Tibial nerve (tissue), 4 donors: ENCODE measurements at regions not wholly inside any gene's neighbourhood (a gene's known extent, or its start where the extent isn't known, plus 50 kb on each side); places are given as distances from the start of the nearest gene placed in this dataset.

ENCODE experiments used
- DNase-seq, 2 donors: peaks; one replicate each; pipeline ENCODE4 v3.0.0-alpha.2; 2019; ENCODE audit warnings: low spot score in 2 of 2
- H3K27ac ChIP-seq, 4 donors: fragments of 200-600 bp; sonication (generic) in 3 of 4; one replicate each; pipeline ENCODE4 v1.5.1; 2017 to 2019; ENCODE audit warnings: mild to moderate bottlenecking in 1 of 4
- H3K27me3 ChIP-seq, 2 donors: fragments of 200-600 bp; sonication (generic) in 1 of 2; one replicate each; pipeline versions ENCODE4 v1.5.1 to v1.6.0; 2017 to 2019
- H3K36me3 ChIP-seq, 3 donors: fragments of 200-600 bp; sonication (generic); one replicate each; pipeline ENCODE4 v1.5.1; 2018 to 2019
- H3K4me1 ChIP-seq, 4 donors: fragments of 200-600 bp; sonication (generic) in 3 of 4; one replicate each; pipeline ENCODE4 v1.5.1; 2017 to 2019
- H3K4me3 ChIP-seq, 4 donors: fragments of 200-600 bp; sonication (generic) in 3 of 4; one replicate each; pipeline ENCODE4 v1.5.1; 2017 to 2019; ENCODE audit warnings: mild to moderate bottlenecking in 1 of 4, moderate library complexity in 1 of 4
- H3K9me3 ChIP-seq, 4 donors: fragments of 200-600 bp; sonication (generic) in 3 of 4; one replicate each; pipeline ENCODE4 v1.5.1; 2017 to 2019
- EP300 ChIP-seq, 2 donors: sonication (generic); formaldehyde crosslinking; IDR thresholded peaks; one replicate each; pipeline ENCODE4 v1.6.1; 2017; ENCODE audit warnings: antibody characterized with exemption in 2 of 2, mild to moderate bottlenecking in 1 of 2
- POLR2A ChIP-seq, 2 donors: fragments of 450-650 bp; IDR thresholded peaks; one replicate each; pipeline ENCODE4 v1.6.1; 2017; ENCODE audit warnings: antibody characterized with exemption in 2 of 2, mild to moderate bottlenecking in 2 of 2, moderate library complexity in 2 of 2
- WGBS, 2 donors: methylation state at CpG; one replicate each; pipeline ENCODE4 v1.1.5; 2018; 5-methylcytosine and 5-hydroxymethylcytosine counted together
- TF ChIP-seq, protein P1 (sequence below), 5 experiments: fragments of 200-600 bp in 3 of 5; fragments of 450-650 bp in 2 of 5; sonication (generic) in 3 of 5; IDR thresholded peaks; one replicate each; pipeline ENCODE4 v1.5.1; 2016 to 2019; ENCODE audit warnings: antibody characterized with exemption in 5 of 5, mild to moderate bottlenecking in 3 of 5, moderate library complexity in 2 of 5

DNA sequence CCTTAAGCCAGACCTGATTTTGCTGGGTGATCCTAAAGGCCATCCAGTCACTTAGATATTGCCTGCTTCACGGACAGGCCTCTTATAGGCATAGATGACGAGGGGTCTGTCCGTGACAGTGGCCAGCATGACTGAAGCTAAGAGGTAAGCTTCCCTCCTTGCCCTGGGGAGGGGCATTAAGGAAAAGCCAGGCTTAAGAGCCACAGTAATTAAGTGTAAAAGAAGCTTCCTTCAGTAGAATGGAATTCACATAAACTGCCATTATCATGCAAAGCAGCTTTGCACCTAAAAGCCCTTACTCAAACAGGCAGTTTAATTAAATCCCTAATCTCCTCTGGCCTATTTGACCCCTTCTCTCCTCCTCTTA lies 99.4 kb upstream of the PKDCC start:
- DNase-seq = no peak
- peaks cover 0 to 14% (median 0%) of the 10 kb centered on the region in 4 donors for H3K4me1 ChIP-seq
- H3K36me3 ChIP-seq = no peaks in the 10 kb centered on the region
- H3K27ac ChIP-seq = no peak overlapping the region
- no peaks in the 10 kb centered on the region for H3K27me3 ChIP-seq
- H3K9me3 ChIP-seq = no peaks in the 10 kb centered on the region
- TF ChIP-seq, protein P1, sequence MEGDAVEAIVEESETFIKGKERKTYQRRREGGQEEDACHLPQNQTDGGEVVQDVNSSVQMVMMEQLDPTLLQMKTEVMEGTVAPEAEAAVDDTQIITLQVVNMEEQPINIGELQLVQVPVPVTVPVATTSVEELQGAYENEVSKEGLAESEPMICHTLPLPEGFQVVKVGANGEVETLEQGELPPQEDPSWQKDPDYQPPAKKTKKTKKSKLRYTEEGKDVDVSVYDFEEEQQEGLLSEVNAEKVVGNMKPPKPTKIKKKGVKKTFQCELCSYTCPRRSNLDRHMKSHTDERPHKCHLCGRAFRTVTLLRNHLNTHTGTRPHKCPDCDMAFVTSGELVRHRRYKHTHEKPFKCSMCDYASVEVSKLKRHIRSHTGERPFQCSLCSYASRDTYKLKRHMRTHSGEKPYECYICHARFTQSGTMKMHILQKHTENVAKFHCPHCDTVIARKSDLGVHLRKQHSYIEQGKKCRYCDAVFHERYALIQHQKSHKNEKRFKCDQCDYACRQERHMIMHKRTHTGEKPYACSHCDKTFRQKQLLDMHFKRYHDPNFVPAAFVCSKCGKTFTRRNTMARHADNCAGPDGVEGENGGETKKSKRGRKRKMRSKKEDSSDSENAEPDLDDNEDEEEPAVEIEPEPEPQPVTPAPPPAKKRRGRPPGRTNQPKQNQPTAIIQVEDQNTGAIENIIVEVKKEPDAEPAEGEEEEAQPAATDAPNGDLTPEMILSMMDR (IDR thresholded peaks at IDR 0.05) = no peak
- TF ChIP-seq EP300 (IDR thresholded peaks at IDR 0.05) (no peak), POLR2A (IDR thresholded peaks at IDR 0.05) (no peak)
- 90 to 92% methylated on average over 2 to 3 of the region's 3 CpGs for WGBS, 2 donors
- H3K4me3 ChIP-seq = no peak overlapping the region

DNA sequence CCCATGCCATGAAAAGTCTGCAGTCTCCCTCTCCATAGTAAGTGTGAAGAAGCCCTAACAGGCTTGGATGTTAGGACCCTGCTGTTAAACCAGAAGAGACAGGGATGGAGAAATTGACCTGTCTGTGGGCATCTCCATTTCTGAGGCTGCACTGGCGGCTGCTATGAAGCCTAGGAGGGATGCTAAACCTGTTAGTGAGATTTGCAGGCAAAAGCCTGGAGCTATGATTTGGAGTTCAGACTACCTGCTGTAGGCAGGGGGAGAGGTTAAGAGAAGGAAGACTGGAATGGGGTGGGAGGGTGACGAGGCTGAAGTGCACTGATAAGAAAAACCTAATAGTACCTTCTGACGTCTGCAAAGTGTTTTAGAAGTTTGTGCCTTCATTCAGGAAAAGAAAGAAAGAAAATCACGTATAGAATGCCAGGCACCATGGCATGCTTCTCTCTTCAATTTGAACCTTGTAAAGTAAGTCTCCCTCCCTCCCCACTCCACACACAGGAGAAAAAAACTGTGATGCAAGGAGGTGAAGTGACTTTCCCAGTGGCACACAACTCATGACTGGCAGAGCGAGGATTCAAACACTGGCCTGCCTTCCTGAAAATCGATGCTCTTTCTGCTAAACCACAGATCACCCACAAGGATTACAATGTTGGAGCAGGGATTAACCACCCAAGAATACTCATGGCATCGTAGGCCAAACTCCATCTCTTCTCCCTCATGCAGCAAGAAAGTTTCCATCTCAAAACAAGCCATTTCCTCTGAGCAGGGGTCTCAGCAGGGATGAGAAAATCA lies 98.5 kb upstream of the PKDCC start:
- no peak for TF ChIP-seq POLR2A (IDR thresholded peaks at IDR 0.05)
- TF ChIP-seq, protein P1 (IDR thresholded peaks at IDR 0.05) = no peak
- no peak for TF ChIP-seq EP300 (IDR thresholded peaks at IDR 0.05)
- H3K4me3 ChIP-seq = no peak overlapping the region
- H3K9me3 ChIP-seq = no peaks in the 10 kb centered on the region
- no peaks in the 10 kb centered on the region for H3K27me3 ChIP-seq
- H3K4me1 ChIP-seq = peaks cover 0 to 5% (median 0%) of the 10 kb centered on the region in 4 donors
- no peak for DNase-seq
- H3K27ac ChIP-seq = no peak overlapping the region
- WGBS, 2 donors = 79 to 82% methylated on average over 7 of the region's 7 CpGs
- no peaks in the 10 kb centered on the region for H3K36me3 ChIP-seq

GRCh38 chr2:41949883-41950665 lies 97.7 kb upstream of the PKDCC start:
- H3K27me3 ChIP-seq = no peaks in the 10 kb centered on the region
- peaks cover 0 to 5% (median 0%) of the 10 kb centered on the region in 4 donors for H3K4me1 ChIP-seq
- H3K4me3 ChIP-seq = no peak overlapping the region
- H3K9me3 ChIP-seq = no peaks in the 10 kb centered on the region
- DNase-seq = no peak
- 79 to 81% methylated on average over 4 of the region's 4 CpGs for WGBS, 2 donors
- no peaks in the 10 kb centered on the region for H3K36me3 ChIP-seq
- H3K27ac ChIP-seq = no peak overlapping the region
- TF ChIP-seq EP300 (IDR thresholded peaks at IDR 0.05) (no peak), POLR2A (IDR thresholded peaks at IDR 0.05) (no peak)
- TF ChIP-seq, protein P1 (IDR thresholded peaks at IDR 0.05) = no peak

GRCh38 chr2:41950666-41950960 lies 97.2 kb upstream of the PKDCC start:
- Histone ChIP-seq H3K27me3 (no peaks in the 10 kb centered on the region), H3K36me3 (no peaks in the 10 kb centered on the region), H3K27ac (no peak overlapping the region), H3K9me3 (no peaks in the 10 kb centered on the region), H3K4me3 (no peak overlapping the region), H3K4me1 (peaks cover 0 to 5% (median 0%) of the 10 kb centered on the region in 4 donors)
- 94 to 100% methylated on average over 1 of the region's 1 CpG for WGBS, 2 donors
- no peak for DNase-seq
- TF ChIP-seq EP300 (IDR thresholded peaks at IDR 0.05) = no peak
- no peak for TF ChIP-seq POLR2A (IDR thresholded peaks at IDR 0.05)
- TF ChIP-seq, protein P1 (IDR thresholded peaks at IDR 0.05) = no peak
